ENCODE measurements at regions not wholly inside any gene's neighbourhood (a gene's known extent, or its start where the extent isn't known, plus 50 kb on each side); places are given as distances from the start of the nearest gene placed in this dataset.
A peak's percentile ranks its signal among the peaks of the same experiment; 100 is the strongest.

DNA sequence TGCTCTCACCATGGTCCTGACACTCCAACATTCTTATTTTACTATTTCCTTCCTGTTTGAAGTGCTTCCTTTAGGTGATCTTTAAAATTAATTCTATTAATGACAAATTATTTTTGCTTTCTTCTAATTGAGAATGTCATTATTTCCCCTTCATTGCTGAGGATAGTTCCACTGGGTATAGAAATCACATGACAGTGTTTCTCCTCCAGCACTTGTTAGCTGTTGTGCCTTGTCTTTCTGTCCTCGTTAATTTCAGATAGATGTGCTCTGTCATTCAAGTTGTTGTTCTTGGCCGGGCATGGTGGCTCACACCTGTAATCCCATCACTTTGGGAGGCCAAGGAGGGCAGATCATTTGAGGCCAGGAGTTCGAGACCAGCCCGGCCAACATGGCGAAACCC, 321.0 kb upstream of the RAB6C start:
- no peak for DNase-seq

DNA sequence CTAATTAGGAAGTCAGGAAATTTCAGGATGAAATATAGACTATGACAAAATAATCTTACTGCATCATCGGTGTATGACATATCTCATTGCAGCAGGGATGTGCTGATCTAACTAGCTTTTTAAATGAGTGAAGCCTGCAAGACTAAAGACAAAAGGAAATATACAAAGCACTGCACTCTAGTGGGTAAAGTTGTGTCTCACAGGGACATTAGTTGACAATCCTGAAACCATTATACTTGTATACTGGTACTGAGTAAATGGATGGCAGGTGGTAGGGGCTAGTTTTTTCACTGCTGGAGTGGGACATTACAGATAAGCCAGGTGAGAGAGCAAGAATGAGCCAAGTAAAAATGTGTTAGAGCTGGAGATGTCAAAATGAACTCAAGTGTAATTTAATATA, 317.5 kb upstream of the RAB6C start:
- DNase-seq: no peak

DNA sequence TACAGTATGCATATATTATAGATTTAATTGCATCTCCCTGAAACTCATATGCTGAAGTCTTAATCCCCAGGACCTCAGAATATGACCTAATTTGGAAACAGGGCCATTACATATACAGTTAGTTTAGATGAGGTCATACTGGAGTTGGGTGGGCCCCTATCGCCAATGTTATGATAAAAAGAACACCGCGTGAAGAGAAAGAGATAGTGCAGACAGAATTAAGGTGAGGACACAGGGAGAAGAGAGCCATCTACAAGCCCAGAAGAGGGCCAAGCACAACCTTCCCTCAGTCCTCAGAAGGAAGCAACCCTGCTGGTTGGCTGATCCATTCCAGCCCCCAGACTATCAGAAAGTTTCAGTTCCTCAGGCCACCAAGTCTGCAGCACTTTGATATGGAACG, 311.9 kb upstream of the RAB6C start:
- DNase-seq: no peak

DNA sequence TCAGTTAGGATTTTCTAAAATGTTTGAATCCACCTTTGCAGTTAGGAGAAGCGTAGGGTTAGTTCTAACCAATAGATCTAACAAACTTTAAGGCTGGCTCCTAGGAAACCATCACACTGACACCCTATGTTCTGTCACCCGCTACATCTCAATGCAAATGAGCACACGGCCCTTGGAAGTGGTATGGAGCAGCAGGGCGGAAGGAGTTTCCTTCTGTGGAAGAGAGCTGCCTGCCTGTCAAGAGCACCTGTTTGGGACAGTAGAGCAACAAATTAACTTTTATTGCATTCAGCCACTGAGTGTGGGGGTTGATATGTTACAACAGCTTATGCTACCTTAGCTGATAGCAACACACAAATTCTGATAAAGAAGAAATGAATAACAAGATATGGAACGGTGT, 306.9 kb upstream of the RAB6C start:
- no peak for DNase-seq

DNA sequence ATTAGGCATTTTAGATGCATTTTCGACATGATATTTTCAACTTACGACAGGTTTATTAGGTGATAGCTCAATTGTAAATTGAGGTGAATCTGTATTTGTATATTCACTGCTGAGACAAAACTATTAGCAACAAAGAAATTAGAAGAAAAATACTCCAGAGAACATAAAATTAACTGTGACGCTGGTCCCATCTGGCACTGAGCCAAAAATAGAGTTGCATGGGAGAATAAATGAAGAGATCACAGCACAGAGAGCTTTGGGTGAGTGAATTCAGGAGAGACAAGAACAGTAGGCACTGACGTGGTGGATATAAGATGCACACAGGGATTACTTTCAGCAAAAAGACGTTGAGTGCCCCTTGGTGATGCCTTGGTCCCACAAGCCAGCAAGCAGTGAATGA, 306.2 kb upstream of the RAB6C start:
- no peak for DNase-seq

DNA sequence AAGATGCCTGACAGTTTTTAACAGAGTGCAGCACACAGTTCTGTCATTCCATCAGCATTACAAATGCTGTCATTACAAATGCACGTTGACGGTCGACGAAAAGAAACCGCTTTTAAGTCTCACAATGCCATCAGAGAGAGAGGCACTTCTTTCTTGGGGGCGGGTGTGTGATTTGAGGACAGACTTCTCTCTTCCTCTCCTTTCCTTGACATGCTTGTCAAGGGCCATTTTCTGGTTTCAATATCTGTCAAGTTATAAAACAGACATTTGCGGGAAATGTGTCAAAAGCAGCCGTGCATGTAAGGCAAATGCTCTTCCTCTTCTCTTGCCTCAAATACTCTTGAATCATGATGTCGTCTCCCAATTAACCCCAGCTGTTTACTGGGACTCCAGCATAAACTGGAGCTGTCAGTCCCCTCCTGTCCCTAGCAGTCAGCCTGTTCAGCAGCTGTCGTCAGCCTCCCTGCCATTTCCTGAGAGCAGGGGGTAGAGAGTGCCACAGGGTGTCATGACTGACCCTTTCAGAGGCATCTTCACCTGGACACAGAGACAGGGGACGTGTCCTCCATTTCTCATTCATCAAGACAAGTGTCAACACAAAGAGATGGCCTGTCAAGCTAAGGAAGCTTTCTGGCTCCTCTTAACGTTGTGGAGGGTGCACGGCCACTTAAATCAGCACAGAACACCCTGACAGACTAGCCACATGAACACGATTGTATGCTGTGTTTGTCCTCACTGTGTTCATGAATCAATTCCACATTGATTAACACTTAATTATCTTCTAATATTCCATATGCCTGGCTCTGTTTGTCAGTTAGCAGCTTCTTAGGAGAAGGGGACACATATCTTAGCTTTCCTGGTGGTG, 305.4 kb upstream of the RAB6C start:
- no peak for DNase-seq

DNA sequence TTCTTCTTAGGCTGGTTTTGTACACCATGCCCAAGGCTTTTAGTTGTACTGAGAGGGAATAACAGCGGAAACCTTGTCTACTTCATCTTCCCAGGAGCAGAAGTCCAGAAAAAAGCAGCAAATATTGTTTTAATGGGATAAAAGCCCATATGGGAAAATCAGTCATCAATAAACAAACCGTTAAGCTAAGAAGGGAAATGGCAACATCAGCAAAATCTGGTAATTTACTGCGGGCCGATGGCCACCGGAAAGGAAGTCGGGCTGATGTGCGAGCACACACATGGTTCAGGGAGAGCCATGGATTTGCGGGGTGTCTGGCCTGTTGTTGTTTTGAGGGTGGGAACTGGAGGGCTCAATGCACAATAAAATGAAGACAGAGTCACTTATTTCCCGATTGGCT, 300.7 kb upstream of the RAB6C start:
- DNase-seq: no peak

DNA sequence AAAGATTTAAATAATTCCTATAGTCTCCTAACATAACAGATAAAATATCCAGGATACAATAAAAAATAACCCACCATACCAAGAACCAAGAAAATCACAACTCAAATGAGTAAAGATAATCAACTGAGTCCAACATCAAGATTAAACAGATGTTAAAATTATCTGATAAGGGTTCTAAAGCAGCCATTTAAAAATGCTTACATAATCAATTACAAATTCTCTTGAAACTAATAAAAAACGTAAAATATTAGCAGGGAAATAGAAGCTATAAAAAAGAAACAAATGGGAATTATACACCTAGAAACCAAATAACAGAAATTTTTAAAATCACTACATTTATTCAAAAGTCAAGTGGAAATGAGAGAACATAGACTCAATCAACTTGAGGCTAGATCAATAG, 297.7 kb upstream of the RAB6C start:
- DNase-seq: no peak

DNA sequence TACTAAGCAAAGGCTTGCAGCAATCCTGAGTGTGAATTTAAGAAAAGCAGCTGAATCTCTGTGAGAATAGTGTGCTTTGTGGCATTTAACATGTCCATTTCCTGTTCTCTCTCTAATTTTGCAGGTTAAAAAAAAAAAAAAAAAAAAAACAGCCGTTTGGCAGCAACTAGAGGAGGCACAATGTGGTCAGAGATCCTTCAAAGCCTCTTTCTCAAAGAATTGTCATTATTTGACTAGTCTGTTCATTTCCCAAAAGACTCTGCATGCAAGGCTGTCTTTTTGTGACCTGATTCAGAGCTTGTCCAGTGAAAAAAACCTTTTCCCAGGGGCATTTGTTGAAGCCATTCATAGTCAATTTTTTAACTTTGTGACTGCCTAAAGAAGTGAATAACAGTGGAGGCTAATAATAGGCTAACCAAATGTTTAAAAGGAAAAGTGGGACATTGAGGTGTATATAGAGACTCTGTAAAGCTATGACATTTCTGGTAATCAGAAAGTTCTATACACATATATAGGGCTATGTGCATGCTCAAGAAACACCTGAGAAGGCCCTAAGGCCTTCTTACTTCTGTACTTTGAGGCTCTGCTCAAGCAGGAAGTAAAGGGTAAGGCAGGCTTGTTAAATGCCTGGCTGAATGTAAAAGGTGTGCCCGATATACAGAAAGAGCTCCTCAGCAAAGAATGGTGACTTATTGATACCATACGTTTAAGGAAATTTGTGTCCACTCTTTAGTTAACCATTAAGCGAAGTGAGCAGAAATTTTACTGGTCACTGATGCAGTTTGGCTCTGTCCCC, 289.6 kb upstream of the RAB6C start:
- no peak for DNase-seq

DNA sequence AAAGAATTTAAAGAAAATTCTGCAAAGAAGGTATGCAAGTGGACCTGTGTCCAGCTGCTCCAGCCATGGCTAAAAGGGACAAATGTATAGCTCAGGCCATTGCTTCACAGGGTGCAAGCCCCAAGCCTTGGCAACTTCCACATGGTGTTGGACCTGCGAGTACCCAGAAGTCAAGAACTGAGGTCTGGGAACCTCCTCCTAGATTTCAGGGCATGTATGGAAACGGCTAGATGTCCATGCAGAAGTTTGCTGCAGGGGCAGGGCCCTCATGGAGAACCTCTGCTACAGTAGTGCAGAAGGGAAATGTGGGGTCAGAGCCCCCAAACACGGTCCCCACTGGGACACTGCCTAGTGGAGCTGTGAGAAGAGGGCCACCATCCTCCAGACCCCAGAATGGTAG, 284.0 kb upstream of the RAB6C start:
- no peak for DNase-seq

DNA sequence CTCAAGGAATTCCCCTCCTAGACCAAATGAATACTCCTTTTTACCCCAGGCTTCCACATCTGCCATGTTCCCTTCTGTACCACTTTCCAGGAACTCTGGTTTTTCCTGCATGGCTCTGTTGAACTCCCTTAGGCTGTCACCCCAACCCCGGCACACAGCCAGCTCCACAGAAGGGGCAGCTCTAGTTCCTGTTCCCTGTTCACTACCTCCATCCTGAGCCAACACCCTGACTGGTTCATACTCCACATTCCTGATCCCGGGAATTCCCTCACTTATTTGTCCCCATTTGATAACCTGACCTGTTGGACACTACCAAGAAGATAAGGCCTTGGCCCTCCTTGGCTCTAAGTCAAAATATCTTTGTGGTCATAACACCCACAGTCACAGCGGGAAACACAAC, 280.9 kb upstream of the RAB6C start:
- DNase-seq: no peak

DNA sequence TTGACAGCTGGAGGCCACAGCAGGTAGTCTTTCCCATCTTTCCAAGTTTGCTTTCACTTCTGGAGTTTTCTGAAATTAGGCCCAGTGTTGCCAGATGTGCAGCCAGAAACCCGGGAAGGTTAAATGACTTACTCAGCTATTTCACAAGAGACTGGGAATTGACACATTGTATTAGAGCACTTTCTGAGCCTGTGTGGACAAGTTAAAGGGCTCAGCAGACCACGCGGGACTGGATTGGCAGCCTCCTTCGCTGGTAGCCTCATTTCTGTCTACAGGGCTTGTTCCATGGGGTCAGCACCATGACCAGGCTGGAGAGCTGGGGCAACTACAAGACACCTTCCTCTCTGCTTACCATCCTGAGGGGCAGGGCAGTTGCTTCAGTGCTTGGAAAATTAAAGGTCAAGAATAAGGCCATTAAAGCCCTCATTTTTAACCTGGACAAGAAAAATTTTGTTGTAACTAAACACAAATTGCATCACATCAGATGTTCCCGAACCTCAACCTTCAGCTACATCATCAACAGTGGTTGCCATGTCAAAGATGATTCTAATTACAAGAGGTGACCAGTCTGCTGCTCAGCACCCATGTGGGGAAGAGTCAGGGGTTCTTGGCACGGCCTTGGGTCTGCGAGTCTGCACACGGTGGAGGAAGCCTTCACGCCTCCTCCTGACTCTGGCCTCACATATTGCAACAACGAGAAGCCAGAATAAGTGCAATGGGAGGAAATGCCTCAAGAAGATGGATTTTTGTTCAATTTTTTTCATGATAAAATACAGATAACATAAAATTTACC, 279.5 kb upstream of the RAB6C start:
- DNase-seq: no peak

DNA sequence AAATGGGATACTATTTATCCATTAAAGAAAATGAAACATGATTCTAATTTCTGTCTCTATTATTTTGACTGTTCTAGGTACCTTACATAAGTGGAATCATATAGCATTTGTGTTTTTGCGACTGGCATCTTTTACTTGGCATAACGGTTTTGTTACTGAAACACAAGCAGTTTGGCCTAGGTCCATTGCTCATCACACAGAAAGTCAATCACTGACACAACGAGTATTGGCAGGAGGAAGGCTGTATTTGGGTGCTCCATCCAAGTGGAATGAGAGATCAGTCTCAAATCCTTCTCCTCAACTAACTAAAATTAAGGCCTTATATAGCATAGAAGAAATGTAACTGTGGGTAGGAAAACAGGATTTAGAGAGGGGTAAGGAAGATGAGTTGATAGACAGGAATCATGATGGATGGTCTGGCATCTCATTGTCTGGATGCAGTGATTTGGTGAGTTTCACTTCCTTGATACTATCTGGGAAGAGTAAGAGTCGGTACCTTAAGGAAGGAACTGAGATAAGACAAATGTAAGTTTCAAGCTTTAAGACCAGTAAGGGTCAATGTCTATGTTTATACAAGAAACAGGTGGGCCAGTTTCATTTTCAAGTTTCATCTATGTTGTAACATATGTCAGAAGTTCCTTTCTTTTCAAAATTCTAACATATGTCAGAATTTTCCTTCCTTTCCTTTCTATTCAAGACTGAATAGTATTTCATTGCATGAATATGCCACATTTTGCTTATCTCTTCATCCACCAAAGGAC, 276.9 kb upstream of the RAB6C start:
- DNase-seq: no peak

DNA sequence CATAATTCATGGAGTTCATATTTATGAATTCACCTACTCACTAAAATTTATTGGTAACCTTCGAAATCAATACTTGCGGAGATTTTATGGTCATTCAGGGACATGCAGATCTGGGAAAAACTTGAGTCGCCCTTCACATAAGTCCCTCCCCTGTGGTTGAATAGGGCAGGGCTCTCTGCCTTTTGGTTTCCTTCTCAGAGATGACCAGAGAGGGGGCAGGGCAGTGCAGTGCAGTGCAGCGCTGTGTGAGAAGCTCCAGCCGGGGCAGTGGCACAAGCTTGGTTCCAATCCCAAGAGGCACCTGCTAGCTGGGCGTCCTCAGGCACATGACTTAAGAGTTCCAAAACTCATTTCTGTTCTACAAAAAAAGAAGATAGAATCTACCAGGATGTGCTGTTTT, 274.4 kb upstream of the RAB6C start:
- no peak for DNase-seq

DNA sequence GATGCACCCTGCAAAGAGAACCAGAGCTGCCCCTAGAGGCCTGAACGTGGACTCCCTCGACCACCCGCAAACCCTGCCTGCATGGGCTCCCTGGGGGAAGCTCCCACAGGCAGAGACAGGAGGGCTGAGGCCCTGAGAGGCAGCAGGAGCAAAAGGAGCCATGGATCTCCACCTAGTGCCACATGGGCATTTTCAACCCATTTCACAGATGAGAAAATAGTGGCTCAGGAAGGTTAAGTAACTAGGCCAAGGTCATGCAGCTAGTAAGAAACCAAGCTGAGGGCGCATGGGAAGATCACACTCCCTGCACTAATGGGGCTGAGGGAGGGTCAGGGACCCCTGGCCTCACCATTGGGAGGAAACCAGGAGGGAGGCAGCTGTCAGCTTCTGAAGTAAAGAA, 271.7 kb upstream of the RAB6C start:
- DNase-seq: no peak

DNA sequence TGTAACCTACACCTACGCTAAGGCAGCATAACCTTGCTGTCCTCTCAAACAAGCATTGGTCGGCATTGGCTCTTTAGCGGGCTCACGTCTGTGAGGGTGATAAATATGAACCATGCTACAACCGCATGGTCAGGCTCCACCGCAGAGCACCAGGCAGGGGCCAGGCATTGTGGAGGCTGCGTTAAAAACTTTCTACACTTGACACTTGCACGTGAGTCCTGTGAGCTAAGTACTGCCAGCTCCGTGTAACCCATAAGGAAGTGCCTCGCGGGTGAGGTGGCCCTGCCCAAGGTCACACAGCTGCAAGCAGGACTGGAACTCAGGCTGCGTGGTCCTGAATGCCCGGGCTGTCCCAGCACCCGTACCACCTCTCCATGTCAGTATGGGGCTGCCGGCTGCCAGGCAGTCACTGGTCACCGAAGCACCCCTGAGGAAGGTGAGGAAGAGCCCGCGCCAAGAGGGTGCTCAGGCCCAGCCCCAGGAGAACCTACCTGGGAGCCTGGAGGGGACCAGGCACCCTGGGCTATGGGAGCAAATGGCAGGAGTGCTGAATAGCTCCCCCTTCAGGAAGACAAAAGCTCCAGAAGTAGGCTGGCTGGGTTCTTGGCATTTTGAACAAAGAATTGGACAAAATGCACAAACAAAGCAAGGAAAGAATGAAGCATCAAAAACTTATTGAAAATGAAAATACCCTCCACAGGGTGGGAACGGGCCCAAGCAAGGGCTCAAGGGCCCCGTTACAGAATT, 271.1 kb upstream of the RAB6C start:
- DNase-seq: no peak

DNA sequence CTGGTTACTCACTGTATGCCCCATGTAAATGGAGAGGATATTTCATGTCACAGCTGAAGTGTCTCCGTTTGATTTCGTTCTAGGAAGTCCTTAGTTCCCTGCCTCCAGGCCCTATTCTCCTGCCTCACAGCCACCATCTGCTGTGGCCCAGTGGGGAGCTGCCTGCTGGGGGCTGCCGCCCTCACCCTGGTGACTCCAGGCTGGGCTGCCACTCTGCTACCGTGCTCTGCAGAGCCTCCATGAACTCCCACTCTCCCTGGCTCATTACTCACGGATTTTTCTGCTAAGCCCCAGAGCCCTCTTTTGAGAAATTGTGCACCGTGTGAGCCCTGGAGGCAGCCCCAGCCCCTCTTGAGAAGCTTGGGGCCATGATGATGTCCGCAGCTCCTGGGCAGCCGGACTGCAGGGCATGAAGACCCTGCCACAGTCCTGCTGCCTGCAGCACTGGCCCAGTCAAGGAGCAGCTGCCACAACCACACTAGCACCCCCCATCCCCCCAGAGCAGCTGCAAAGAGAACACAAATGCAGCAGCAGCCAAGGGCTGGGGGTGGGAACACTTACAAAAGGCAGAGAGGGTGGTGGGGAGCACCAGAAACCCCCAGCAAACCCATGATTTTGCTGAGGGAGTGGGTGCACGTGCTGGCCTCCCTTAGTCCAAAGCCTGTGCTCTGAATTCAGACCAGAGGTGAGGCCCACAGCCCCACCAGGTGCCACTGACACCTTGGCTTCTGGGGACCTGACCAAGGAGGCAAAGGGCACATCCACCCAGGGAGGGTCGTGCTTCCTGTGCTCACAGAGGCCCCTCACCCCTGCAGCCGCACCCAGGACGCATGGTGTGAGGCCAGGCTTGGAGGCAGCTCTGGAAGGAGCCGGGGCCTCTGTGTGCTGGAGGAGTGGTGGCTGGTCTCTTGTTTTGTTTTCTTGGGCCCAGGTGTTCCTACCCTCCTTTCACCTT, 270.2 kb upstream of the RAB6C start:
- peak; percentile 3 for DNase-seq

DNA sequence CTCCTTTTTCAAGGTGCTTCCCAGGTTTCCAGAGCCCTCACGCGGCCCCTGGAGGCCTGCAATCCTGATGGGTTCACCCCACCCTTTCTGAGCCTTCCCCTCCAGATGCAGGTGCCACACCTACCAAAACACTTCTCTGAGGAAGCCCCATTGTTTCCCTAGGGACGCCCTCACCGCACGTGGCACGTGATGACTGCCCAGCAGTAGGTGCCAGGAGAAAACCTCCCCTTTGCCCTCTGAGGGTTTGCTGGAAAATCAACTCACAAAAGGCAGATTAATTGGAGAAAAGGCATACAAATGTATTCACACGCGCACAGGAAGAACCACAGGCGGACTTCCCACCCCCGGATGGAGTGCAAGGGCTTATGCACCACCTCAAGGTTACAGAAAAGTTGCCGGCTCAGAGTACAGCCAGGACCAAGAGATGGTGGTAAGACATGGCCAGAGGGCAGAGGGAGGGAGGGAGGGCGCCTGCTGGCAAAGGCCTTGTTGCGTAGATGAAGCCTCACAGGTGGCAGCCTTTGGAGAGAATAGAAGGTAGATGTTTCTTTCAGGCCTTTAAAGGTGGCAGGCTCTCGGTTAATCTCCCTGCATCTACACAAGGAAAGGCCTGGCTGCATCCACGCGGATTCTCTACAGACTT, 269.4 kb upstream of the RAB6C start:
- peak; percentile 60 for DNase-seq

DNA sequence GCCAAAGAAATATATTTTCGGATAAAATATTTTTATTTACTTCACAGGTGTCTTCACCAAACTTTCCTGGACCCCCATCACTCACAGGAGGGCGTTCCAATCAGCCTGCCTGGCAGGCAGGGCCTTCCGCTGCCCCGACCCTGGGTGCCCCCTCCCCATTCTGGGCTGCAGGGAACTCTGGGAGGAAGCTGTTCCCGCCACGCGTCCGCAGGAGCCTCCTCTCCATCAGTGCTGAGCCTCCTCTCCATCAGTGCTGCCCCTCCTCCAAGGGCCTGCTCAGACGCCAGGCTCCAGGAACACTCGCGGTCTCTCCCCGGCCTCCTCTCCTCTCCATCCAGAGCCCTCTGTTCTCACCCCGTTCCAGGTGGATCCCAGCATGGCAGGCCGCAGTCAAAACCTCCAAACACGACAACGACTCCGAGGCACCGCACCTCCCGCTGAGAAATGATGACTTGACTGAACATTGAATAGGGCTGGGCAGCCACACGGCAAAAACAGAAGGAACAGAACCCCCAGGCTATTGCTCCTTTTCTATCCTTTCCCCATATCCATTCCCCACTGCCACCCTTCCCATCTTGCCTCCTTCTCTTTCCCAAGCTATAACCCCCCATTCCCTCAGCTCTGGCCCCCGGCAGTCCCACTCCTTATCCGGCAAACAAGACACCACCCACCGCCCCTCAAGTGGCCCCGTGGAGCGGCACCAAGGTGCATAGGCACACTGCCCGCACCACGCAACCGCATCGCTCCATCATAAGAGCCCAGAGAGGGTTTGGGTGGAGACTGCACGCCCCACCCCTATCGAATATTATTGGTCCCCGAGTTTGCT, 268.6 kb upstream of the RAB6C start:
- no peak for DNase-seq

Data from DMS153 (cell line).